ENCODE measurements at regions not wholly inside any gene's neighbourhood (a gene's known extent, or its start where the extent isn't known, plus 50 kb on each side); places are given as distances from the start of the nearest gene placed in this dataset.

DNA sequence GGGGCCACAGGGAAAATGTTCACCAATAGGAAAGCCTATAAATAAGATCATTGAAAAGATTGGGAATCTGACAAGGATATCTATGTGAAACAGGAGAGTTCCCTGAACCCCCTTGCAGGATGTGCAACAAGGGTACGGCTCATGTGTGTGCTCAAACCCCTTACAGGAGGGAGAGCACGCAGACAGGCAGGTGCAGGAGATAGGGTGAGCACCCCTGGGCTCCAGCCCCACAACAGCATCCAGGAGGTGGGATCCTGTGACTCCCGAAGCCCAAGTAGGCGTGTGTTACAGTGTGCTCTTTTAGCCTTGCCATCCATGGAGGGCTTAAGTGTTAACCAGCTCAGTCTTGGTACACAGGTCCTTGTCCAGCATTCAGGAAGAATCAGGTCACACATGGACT, 204.2 kb downstream of the BMP7 start:
- peaks cover 16% of the 10 kb centered on the region for H3K27me3 Mint-ChIP-seq (ENCODE audit: insufficient read depth, unreplicated experiment)
- ChIA-PET CTCF (interaction anchor here (0.6 to 4.0 kb wide), 14 partner anchors 14 to 671 kb away, joined by 3 to 29 read pairs (median 6); no protein-coding TSS in a partner anchor), POLR2A (interaction anchor here (1.0 to 5.7 kb wide), 3 partner anchors 19 to 669 kb away, joined by 3 to 48 read pairs (median 21); partner anchors contain the start of genes CSTF1 and TFAP2C)
- H3K9me3 Mint-ChIP-seq (ENCODE audit: unreplicated experiment): no peaks in the 10 kb centered on the region
- H3K36me3 Mint-ChIP-seq (ENCODE audit: insufficient read depth, unreplicated experiment): no peaks in the 10 kb centered on the region
- H3K4me3 Mint-ChIP-seq (ENCODE audit: unreplicated experiment): no peak overlapping the region
- peaks cover 9% of the 10 kb centered on the region for H3K4me1 Mint-ChIP-seq (ENCODE audit: insufficient read depth, unreplicated experiment)
- BruUV-seq (replicated peaks): no TSS peak
- TF ChIP-seq CTCF (IDR thresholded peaks at IDR 0.05; ENCODE audit: unreplicated experiment): no peak
- intact Hi-C loops (cut with micrococcal nuclease): no loop called here
- DNase-seq (ENCODE audit: unreplicated experiment): no peak
- no peak overlapping the region for H3K27ac Mint-ChIP-seq (ENCODE audit: low read depth, unreplicated experiment)

- Mint-ChIP-seq H3K4me1 (ENCODE audit: insufficient read depth, unreplicated experiment) (peaks cover 9% of the 10 kb centered on the region), H3K27ac (ENCODE audit: low read depth, unreplicated experiment) (no peak overlapping the region), H3K27me3 (ENCODE audit: insufficient read depth, unreplicated experiment) (peaks cover 22% of the 10 kb centered on the region), H3K36me3 (ENCODE audit: insufficient read depth, unreplicated experiment) (no peaks in the 10 kb centered on the region), H3K4me3 (ENCODE audit: unreplicated experiment) (no peak overlapping the region), H3K9me3 (ENCODE audit: unreplicated experiment) (no peaks in the 10 kb centered on the region)
- no peak for TF ChIP-seq CTCF (IDR thresholded peaks at IDR 0.05; ENCODE audit: unreplicated experiment)
- BruUV-seq (replicated peaks): no TSS peak
- DNase-seq (ENCODE audit: unreplicated experiment): no peak
- ChIA-PET POLR2A (interaction anchor here (0.6 to 5.7 kb wide), 4 partner anchors 10 to 275 kb away, joined by 3 to 48 read pairs (median 4); no protein-coding TSS in a partner anchor), CTCF (interaction anchor here (0.6 to 4.0 kb wide), 10 partner anchors 8 to 1055 kb away, joined by 3 to 29 read pairs (median 4); no protein-coding TSS in a partner anchor)
- intact Hi-C loops (cut with micrococcal nuclease): no loop called here
Observed at GRCh38 chr20:57062696-57063270, 203.7 kb downstream of the BMP7 start.

DNA sequence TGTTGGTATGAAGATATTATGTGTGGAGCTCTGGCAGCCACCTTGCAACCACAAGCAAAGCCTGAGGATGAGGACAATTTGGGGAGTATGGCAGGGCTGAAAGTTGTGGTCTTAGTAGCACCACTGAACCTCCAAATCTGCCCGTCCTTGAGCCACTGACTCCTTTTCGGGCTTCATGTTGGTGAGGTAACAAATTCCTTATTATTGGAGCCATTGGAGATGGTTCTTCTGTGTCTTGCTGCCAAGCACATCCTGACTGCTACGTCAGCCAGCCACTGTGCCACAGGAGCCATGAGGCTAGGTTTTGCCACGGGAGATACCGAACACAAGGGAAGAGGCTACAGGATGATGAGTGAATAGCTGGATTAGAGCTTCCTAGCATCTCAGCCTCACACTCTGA, 201.6 kb downstream of the BMP7 start:
- intact Hi-C loops (cut with micrococcal nuclease): no loop called here
- H3K27me3 Mint-ChIP-seq (ENCODE audit: insufficient read depth, unreplicated experiment): peaks cover 36% of the 10 kb centered on the region
- H3K9me3 Mint-ChIP-seq (ENCODE audit: unreplicated experiment): no peaks in the 10 kb centered on the region
- no peaks in the 10 kb centered on the region for H3K36me3 Mint-ChIP-seq (ENCODE audit: insufficient read depth, unreplicated experiment)
- H3K27ac Mint-ChIP-seq (ENCODE audit: low read depth, unreplicated experiment): no peak overlapping the region
- peaks cover 9% of the 10 kb centered on the region for H3K4me1 Mint-ChIP-seq (ENCODE audit: insufficient read depth, unreplicated experiment)
- ChIA-PET POLR2A (interaction anchor here (0.6 to 0.8 kb wide), 3 partner anchors 72 to 436 kb away, joined by 3 read pairs; partner anchors contain the start of gene TFAP2C), CTCF (interaction anchor here (1.1 to 1.4 kb wide), 3 partner anchors 15 to 282 kb away, joined by 3 to 4 read pairs (median 4); no protein-coding TSS in a partner anchor)
- BruUV-seq (replicated peaks): no TSS peak
- no peak overlapping the region for H3K4me3 Mint-ChIP-seq (ENCODE audit: unreplicated experiment)
- TF ChIP-seq CTCF (IDR thresholded peaks at IDR 0.05; ENCODE audit: unreplicated experiment): no peak
- DNase-seq (ENCODE audit: unreplicated experiment): no peak

DNA sequence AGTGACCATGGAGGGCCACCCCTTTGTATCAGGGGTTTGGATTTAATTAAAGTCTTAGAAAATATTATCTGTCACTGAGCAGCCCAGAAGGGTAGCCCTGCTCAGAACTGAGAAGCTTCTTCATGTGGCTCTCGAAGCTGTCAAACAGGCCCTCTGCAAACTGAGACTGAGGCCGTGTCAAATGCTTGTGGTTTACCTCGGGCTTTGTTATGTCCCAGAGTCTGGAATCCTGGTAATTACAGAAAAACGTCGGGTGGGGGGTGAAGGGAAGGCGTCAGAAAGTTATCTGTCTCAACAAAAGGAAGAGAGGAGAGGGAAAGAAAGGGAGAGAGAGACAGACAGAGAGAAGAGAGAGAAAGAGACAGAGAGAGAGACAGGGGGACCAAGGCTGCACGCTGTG, 200.8 kb downstream of the BMP7 start:
- no peaks in the 10 kb centered on the region for H3K9me3 Mint-ChIP-seq (ENCODE audit: unreplicated experiment)
- no peak for TF ChIP-seq CTCF (IDR thresholded peaks at IDR 0.05; ENCODE audit: unreplicated experiment)
- peaks cover 36% of the 10 kb centered on the region for H3K27me3 Mint-ChIP-seq (ENCODE audit: insufficient read depth, unreplicated experiment)
- H3K36me3 Mint-ChIP-seq (ENCODE audit: insufficient read depth, unreplicated experiment): no peaks in the 10 kb centered on the region
- ChIA-PET CTCF (interaction anchor here (1.1 to 1.4 kb wide), 3 partner anchors 15 to 281 kb away, joined by 3 to 4 read pairs (median 4); no protein-coding TSS in a partner anchor), POLR2A (interaction anchor here (0.8 to 0.9 kb wide), 2 partner anchors 436 to 517 kb away, joined by 3 read pairs; partner anchors contain the start of gene TFAP2C)
- no peak overlapping the region for H3K4me3 Mint-ChIP-seq (ENCODE audit: unreplicated experiment)
- no TSS peak for BruUV-seq (replicated peaks)
- intact Hi-C loops (cut with micrococcal nuclease): no loop called here
- no peak for DNase-seq (ENCODE audit: unreplicated experiment)
- no peak overlapping the region for H3K27ac Mint-ChIP-seq (ENCODE audit: low read depth, unreplicated experiment)
- peaks cover 6% of the 10 kb centered on the region for H3K4me1 Mint-ChIP-seq (ENCODE audit: insufficient read depth, unreplicated experiment)
